GM21723 (cell line): ENCODE measurements at regions not wholly inside any gene's neighbourhood (a gene's known extent, or its start where the extent isn't known, plus 50 kb on each side); places are given as distances from the start of the nearest gene placed in this dataset.
"Not testable (repeated sequence)": the region's sequence is repeated elsewhere in the genome, so short reads cannot be mapped to it uniquely, and the experiment has no call there.

Experiments
- ATAC-seq: cut with Tn5 transposase; IDR thresholded peaks from one replicate; pipeline ENCODE4 v1.9.1; 2021; ENCODE audit warnings: mild to moderate bottlenecking, moderate library complexity; ENCODE audit not compliant: unreplicated experiment

GRCh38 chr7:146057958-146058357 lies 58.6 kb upstream of the CNTNAP2 start:
- no peak for ATAC-seq

GRCh38 chr7:146054909-146055308 lies 61.7 kb upstream of the CNTNAP2 start:
- no peak for ATAC-seq

- ATAC-seq = no peak
Observed at GRCh38 chr7:146053492-146053891, 63.1 kb upstream of the CNTNAP2 start.

GRCh38 chr7:146043310-146043709 lies 73.3 kb upstream of the CNTNAP2 start:
- not testable (repeated sequence) for ATAC-seq

GRCh38 chr7:146028251-146028750 lies 88.3 kb upstream of the CNTNAP2 start:
- ATAC-seq = no peak

GRCh38 chr7:146027243-146027642 lies 89.4 kb upstream of the CNTNAP2 start:
- no peak for ATAC-seq

GRCh38 chr7:146022776-146023175 lies 93.8 kb upstream of the CNTNAP2 start:
- ATAC-seq = no peak

- not testable (repeated sequence) for ATAC-seq
Observed at GRCh38 chr7:146019041-146020004, 97.3 kb upstream of the CNTNAP2 start.

GRCh38 chr7:146017366-146017765 lies 99.2 kb upstream of the CNTNAP2 start:
- ATAC-seq = not testable (repeated sequence)

- ATAC-seq = not testable (repeated sequence)
Observed at GRCh38 chr7:146014154-146014553, 102.4 kb upstream of the CNTNAP2 start.

- no peak for ATAC-seq
Observed at GRCh38 chr7:146008293-146008692, 108.3 kb upstream of the CNTNAP2 start.

GRCh38 chr7:146004805-146005204 lies 111.8 kb upstream of the CNTNAP2 start:
- ATAC-seq = no peak

- ATAC-seq = peak; percentile 91
Observed at GRCh38 chr7:146002431-146003078, 114.0 kb upstream of the CNTNAP2 start.

- no peak for ATAC-seq
Observed at GRCh38 chr7:146002008-146002407, 114.6 kb upstream of the CNTNAP2 start.

- ATAC-seq = no peak
Observed at GRCh38 chr7:146000882-146001281, 115.7 kb upstream of the CNTNAP2 start.

GRCh38 chr7:145989469-145989868 lies 127.1 kb upstream of the CNTNAP2 start:
- no peak for ATAC-seq

GRCh38 chr7:145986248-145986874 lies 130.2 kb upstream of the CNTNAP2 start:
- ATAC-seq = no peak

- ATAC-seq = no peak
Observed at GRCh38 chr7:145978769-145979168, 137.8 kb upstream of the CNTNAP2 start.

- ATAC-seq = no peak
Observed at GRCh38 chr7:145959981-145960380, 156.6 kb upstream of the CNTNAP2 start.

- ATAC-seq = no peak
Observed at GRCh38 chr7:145957160-145957890, 159.3 kb upstream of the CNTNAP2 start.

- no peak for ATAC-seq
Observed at GRCh38 chr7:145951566-145951965, 165.0 kb upstream of the CNTNAP2 start.
